ENCODE measurements at regions not wholly inside any gene's neighbourhood (a gene's known extent, or its start where the extent isn't known, plus 50 kb on each side); places are given as distances from the start of the nearest gene placed in this dataset.

DNA sequence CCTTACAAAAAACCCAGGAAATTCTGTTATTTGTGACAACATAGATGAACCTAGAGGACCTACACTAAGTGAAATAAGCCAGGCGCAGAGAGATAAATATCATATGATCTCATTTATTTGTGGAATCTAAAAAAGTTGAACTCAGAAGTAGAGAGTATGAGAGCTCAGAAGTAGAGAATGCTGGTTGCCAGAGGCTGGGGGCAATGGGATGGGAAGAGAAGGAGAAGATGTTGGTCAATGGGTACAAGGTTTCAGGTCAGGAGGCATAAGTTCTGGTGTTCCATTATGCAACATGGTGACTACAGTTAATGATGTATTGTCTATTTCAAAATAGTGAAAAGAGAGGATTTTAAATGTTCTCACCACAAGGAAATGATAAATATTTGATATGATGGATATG lies 259.1 kb upstream of the POU3F1 start:
- TF ChIP-seq ZFP30 (CRISPR knock-in tag; IDR thresholded peaks at IDR 0.05) (no peak), ZNF8 (CRISPR knock-in tag; IDR thresholded peaks at IDR 0.05) (no peak), POU6F1 (CRISPR knock-in tag; IDR thresholded peaks at IDR 0.05; ENCODE audit: borderline replicate concordance, low read depth) (no peak), CSRNP3 (CRISPR knock-in tag; IDR thresholded peaks at IDR 0.05) (no peak), OSR1 (CRISPR knock-in tag; IDR thresholded peaks at IDR 0.05) (no peak), RARB (CRISPR knock-in tag; IDR thresholded peaks at IDR 0.05) (no peak), PPARA (CRISPR knock-in tag; IDR thresholded peaks at IDR 0.05; ENCODE audit: borderline replicate concordance) (no peak)
- TF ChIP-seq, protein P1, sequence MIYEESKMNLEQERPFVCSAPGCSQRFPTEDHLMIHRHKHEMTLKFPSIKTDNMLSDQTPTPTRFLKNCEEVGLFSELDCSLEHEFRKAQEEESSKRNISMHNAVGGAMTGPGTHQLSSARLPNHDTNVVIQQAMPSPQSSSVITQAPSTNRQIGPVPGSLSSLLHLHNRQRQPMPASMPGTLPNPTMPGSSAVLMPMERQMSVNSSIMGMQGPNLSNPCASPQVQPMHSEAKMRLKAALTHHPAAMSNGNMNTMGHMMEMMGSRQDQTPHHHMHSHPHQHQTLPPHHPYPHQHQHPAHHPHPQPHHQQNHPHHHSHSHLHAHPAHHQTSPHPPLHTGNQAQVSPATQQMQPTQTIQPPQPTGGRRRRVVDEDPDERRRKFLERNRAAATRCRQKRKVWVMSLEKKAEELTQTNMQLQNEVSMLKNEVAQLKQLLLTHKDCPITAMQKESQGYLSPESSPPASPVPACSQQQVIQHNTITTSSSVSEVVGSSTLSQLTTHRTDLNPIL (CRISPR knock-in tag; IDR thresholded peaks at IDR 0.05; ENCODE audit: low read depth): no peak
- TF ChIP-seq, protein P2, sequence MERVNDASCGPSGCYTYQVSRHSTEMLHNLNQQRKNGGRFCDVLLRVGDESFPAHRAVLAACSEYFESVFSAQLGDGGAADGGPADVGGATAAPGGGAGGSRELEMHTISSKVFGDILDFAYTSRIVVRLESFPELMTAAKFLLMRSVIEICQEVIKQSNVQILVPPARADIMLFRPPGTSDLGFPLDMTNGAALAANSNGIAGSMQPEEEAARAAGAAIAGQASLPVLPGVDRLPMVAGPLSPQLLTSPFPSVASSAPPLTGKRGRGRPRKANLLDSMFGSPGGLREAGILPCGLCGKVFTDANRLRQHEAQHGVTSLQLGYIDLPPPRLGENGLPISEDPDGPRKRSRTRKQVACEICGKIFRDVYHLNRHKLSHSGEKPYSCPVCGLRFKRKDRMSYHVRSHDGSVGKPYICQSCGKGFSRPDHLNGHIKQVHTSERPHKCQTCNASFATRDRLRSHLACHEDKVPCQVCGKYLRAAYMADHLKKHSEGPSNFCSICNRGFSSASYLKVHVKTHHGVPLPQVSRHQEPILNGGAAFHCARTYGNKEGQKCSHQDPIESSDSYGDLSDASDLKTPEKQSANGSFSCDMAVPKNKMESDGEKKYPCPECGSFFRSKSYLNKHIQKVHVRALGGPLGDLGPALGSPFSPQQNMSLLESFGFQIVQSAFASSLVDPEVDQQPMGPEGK (CRISPR knock-in tag; IDR thresholded peaks at IDR 0.05; ENCODE audit: borderline replicate concordance): no peak

Data from SK-N-SH treated with all-trans-retinoic acid at 6 μM for 48 hours (cell line).